Caco-2 (cell line): ENCODE measurements at regions not wholly inside any gene's neighbourhood (a gene's known extent, or its start where the extent isn't known, plus 50 kb on each side); places are given as distances from the start of the nearest gene placed in this dataset.
"Not testable (repeated sequence)": the region's sequence is repeated elsewhere in the genome, so short reads cannot be mapped to it uniquely, and the experiment has no call there.

ENCODE experiments used
- BruUV-seq: library from RNA; stranded (reverse); fragments of 400-500 nt; replicated peaks from 2 replicates; lab custom pipeline; 2021; lab: Mats Ljungman, UMichigan
- CTCF ChIA-PET: fragments of 300-600 bp; sonication (Branson Sonifier 250); formaldehyde crosslinking; loops from one replicate; lab custom pipeline; 2022; ENCODE audit warnings: antibody characterized with exemption; lab: Charles Lee
- POLR2A ChIA-PET: fragments of 300-600 bp; sonication (Branson Sonifier 250); formaldehyde crosslinking; loops from one replicate; lab custom pipeline; 2022; ENCODE audit warnings: antibody characterized with exemption; lab: Charles Lee
- DNase-seq, 2 experiments: peaks; one replicate each; pipeline versions ENCODE4 v3.0.0 to v3.0.0-alpha.2; 2020 to 2022
- H3K27me3 ChIP-seq: replicated peaks from 2 replicates; pipeline ENCODE4 v1.6.0; 2011; ENCODE audit warnings: low read length; ENCODE audit not compliant: control insufficient read depth, insufficient read depth
- H3K36me3 ChIP-seq: 2 replicates; pipeline ENCODE4 v1.5.1; 2011; ENCODE audit warnings: low read length; ENCODE audit not compliant: control insufficient read depth, insufficient read depth
- H3K4me1 ChIP-seq: fragments of 250-450 bp; sonication (Bioruptor Pico); 2 replicates; pipeline ENCODE4 v1.5.1; 2020; ENCODE audit warnings: mild to moderate bottlenecking
- H3K4me3 ChIP-seq: 2 replicates; pipeline ENCODE4 v1.5.1; 2011; ENCODE audit warnings: low read depth, mild to moderate bottlenecking, control low read depth, low read length
- H3K9me3 ChIP-seq: fragments of 250-450 bp; sonication (Bioruptor Pico); 2 replicates; pipeline ENCODE4 v1.5.1; 2020; ENCODE audit warnings: mild to moderate bottlenecking, moderate library complexity
- H3K27ac Mint-ChIP-seq: one replicate; pipeline ENCODE4 v1.8.0; 2022; ENCODE audit warnings: mixed read lengths; ENCODE audit not compliant: unreplicated experiment
- H3K27me3 Mint-ChIP-seq: one replicate; pipeline ENCODE4 v1.8.0; 2022; ENCODE audit warnings: mixed read lengths; ENCODE audit not compliant: insufficient read depth, unreplicated experiment
- H3K36me3 Mint-ChIP-seq: one replicate; pipeline ENCODE4 v1.8.0; 2022; ENCODE audit warnings: mild to moderate bottlenecking, mixed read lengths; ENCODE audit not compliant: insufficient read depth, unreplicated experiment
- H3K4me1 Mint-ChIP-seq: one replicate; pipeline ENCODE4 v1.8.0; 2022; ENCODE audit warnings: low read depth, mixed read lengths; ENCODE audit not compliant: unreplicated experiment
- H3K4me3 Mint-ChIP-seq: one replicate; pipeline ENCODE4 v1.8.0; 2022; ENCODE audit warnings: mild to moderate bottlenecking, moderate library complexity, mixed read lengths; ENCODE audit not compliant: unreplicated experiment
- H3K9me3 Mint-ChIP-seq: one replicate; pipeline ENCODE4 v1.8.0; 2022; ENCODE audit warnings: mixed read lengths; ENCODE audit not compliant: unreplicated experiment
- intact Hi-C: fragments of 100-400 bp; cut with micrococcal nuclease; formaldehyde crosslinking; loops from one replicate; pipeline ENCODE4 v1.10.0; 2022; ENCODE audit not compliant: unreplicated experiment
- TF ChIP-seq, protein P1 (sequence below), 2 experiments: fragments of 200-600 bp in 1 of 2; IDR thresholded peaks; 1 replicate in 1 of 2; 2 replicates in 1 of 2; pipeline versions ENCODE4 v1.5.1 to v1.8.0; 2011 to 2022; ENCODE audit warnings: antibody characterized with exemption in 1 of 2, control low read depth in 1 of 2, inconsistent platforms in 1 of 2, low read depth in 1 of 2, low read length in 1 of 2, mild to moderate bottlenecking in 1 of 2, moderate library complexity in 1 of 2; ENCODE audit not compliant: insufficient read depth in 1 of 2, severe bottlenecking in 1 of 2, unreplicated experiment in 1 of 2

DNA sequence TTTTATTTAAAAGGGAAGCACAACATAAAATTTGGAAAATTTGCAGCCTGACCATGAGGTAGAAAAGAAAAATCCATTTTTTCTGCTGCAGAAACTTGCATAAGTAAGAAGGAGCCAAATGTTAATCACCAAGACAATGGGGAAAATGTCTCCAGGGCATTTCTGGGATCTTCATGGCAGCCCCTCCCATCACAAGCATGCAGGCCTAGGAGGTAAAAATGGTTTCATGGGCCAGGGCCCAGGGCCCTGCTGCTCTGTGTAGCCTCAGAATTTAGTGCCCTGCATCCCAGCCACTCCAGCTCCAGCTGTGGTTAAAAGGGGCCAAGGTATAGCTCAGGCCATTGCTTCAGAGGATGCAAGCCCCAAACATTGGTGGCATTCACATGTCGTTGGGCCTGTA is 735.6 kb downstream of the GALC start:
- H3K4me1 ChIP-seq, result no peaks in the 10 kb centered on the region
- POLR2A ChIA-PET, result no interaction called here
- Mint-ChIP-seq H3K27me3 (no peaks in the 10 kb centered on the region), H3K4me3 (no peak overlapping the region), H3K27ac (no peak overlapping the region), H3K4me1 (no peaks in the 10 kb centered on the region), H3K9me3 (peaks cover 6% of the 10 kb centered on the region), H3K36me3 (no peaks in the 10 kb centered on the region)
- TF ChIP-seq, protein P1, sequence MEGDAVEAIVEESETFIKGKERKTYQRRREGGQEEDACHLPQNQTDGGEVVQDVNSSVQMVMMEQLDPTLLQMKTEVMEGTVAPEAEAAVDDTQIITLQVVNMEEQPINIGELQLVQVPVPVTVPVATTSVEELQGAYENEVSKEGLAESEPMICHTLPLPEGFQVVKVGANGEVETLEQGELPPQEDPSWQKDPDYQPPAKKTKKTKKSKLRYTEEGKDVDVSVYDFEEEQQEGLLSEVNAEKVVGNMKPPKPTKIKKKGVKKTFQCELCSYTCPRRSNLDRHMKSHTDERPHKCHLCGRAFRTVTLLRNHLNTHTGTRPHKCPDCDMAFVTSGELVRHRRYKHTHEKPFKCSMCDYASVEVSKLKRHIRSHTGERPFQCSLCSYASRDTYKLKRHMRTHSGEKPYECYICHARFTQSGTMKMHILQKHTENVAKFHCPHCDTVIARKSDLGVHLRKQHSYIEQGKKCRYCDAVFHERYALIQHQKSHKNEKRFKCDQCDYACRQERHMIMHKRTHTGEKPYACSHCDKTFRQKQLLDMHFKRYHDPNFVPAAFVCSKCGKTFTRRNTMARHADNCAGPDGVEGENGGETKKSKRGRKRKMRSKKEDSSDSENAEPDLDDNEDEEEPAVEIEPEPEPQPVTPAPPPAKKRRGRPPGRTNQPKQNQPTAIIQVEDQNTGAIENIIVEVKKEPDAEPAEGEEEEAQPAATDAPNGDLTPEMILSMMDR (IDR thresholded peaks at IDR 0.05; ENCODE audit: insufficient read depth in 1 of 2, low read depth in 1 of 2, low read length in 1 of 2, severe bottlenecking in 1 of 2, unreplicated experiment in 1 of 2), result no peak
- CTCF ChIA-PET, result no interaction called here
- intact Hi-C loops, result no loop called here
- DNase-seq, result no peak
- no TSS peak for BruUV-seq
- H3K27me3 ChIP-seq, result no peaks in the 10 kb centered on the region
- no peak overlapping the region for H3K4me3 ChIP-seq
- no peaks in the 10 kb centered on the region for H3K9me3 ChIP-seq
- H3K36me3 ChIP-seq, result no peaks in the 10 kb centered on the region

DNA sequence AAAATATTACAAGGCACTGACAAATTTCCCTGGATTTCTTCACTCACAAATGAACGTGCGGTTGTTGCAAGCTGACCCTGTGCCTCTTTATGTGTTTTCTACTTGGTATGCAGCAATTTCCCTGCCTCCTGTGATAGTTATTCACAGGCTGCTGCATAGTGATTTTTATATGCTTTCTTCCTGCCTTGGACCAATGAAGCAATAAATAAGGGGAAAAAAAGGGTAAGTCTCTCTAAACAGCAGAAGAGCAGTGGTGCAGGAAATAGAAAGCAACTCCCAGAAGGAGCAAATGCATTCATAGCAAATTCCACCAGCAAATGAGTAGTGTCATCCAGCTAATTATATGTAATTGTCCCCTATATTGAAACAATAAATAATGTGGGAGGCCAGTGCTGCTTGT is 737.9 kb downstream of the GALC start:
- no peaks in the 10 kb centered on the region for H3K9me3 ChIP-seq
- ChIA-PET CTCF (no interaction called here), POLR2A (no interaction called here)
- Mint-ChIP-seq H3K4me3 (no peak overlapping the region), H3K36me3 (no peaks in the 10 kb centered on the region), H3K4me1 (no peaks in the 10 kb centered on the region), H3K27me3 (no peaks in the 10 kb centered on the region), H3K9me3 (peaks cover 6% of the 10 kb centered on the region), H3K27ac (no peak overlapping the region)
- H3K36me3 ChIP-seq, result no peaks in the 10 kb centered on the region
- no peaks in the 10 kb centered on the region for H3K4me1 ChIP-seq
- H3K4me3 ChIP-seq, result no peak overlapping the region
- no TSS peak for BruUV-seq
- H3K27me3 ChIP-seq, result no peaks in the 10 kb centered on the region
- no peak for DNase-seq
- intact Hi-C loops, result no loop called here
- TF ChIP-seq, protein P1 (IDR thresholded peaks at IDR 0.05; ENCODE audit: insufficient read depth in 1 of 2, low read depth in 1 of 2, low read length in 1 of 2, severe bottlenecking in 1 of 2, unreplicated experiment in 1 of 2), result no peak

DNA sequence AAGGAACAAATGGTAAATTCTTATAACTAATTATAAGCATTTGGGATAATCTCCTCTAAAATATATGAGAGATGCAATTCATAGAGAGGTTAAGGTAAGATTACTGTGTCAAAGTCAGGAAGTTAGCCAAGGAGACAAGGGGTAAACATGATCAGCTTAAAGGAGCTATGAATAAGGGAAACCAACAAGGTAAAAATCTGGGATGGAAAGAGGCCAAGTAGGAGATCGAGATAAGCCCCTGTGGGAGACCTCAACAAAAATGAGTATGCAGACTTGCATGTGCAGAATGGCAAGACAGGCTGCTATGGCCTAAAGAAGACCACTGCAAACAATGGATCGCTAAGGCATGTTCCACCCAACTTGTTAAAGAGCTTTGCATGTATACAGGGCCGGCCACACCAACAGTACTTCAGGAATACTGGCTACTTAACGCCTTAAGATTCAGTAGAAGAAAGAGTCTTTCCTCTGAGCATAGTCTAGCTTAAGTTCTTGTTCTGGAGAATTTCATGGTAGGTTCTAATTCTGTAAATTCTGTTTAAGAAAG is 738.6 kb downstream of the GALC start:
- Mint-ChIP-seq H3K27me3 (no peaks in the 10 kb centered on the region), H3K4me1 (no peaks in the 10 kb centered on the region), H3K27ac (no peak overlapping the region), H3K36me3 (no peaks in the 10 kb centered on the region), H3K9me3 (peaks cover 6% of the 10 kb centered on the region), H3K4me3 (no peak overlapping the region)
- TF ChIP-seq, protein P1 (IDR thresholded peaks at IDR 0.05; ENCODE audit: insufficient read depth in 1 of 2, low read depth in 1 of 2, low read length in 1 of 2, severe bottlenecking in 1 of 2, unreplicated experiment in 1 of 2), result no peak
- ChIA-PET POLR2A (no interaction called here), CTCF (no interaction called here)
- no TSS peak for BruUV-seq
- Histone ChIP-seq H3K36me3 (no peaks in the 10 kb centered on the region), H3K27me3 (no peaks in the 10 kb centered on the region), H3K4me3 (no peak overlapping the region), H3K9me3 (no peaks in the 10 kb centered on the region), H3K4me1 (no peaks in the 10 kb centered on the region)
- no peak for DNase-seq
- intact Hi-C loops, result no loop called here

DNA sequence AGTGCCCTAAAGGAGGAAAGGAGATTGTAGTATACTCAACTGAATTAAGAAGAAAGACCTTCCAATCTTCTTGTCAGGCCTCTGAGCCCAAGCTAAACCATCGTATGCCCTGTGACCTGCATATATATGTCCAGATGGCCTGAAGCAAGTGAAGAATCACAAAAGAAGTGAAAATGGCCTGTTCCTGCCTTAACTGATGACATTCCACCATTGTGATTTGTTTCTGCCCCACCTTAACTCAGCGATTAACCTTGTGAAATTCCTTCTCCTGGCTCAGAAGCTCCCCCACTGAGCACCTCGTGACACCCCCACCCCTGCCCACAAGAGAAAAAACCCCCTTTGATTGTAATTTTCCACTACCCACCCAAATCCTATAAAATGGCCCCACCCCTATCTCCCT is 739.2 kb downstream of the GALC start:
- H3K27ac Mint-ChIP-seq, H3K4me3 Mint-ChIP-seq, intact Hi-C loops, H3K27me3 Mint-ChIP-seq, DNase-seq, H3K4me3 ChIP-seq, H3K9me3 Mint-ChIP-seq, CTCF ChIA-PET, H3K4me1 Mint-ChIP-seq, POLR2A ChIA-PET, H3K36me3 Mint-ChIP-seq, H3K27me3 ChIP-seq, H3K4me1 ChIP-seq, H3K36me3 ChIP-seq, H3K9me3 ChIP-seq, BruUV-seq: not testable (repeated sequence)
